ENCODE measurements at regions not wholly inside any gene's neighbourhood (a gene's known extent, or its start where the extent isn't known, plus 50 kb on each side); places are given as distances from the start of the nearest gene placed in this dataset.

- peak; percentile 67 for TF ChIP-seq POLR2AphosphoS5 (IDR thresholded peaks at IDR 0.05)
- TF ChIP-seq CTCF (IDR thresholded peaks at IDR 0.05; ENCODE audit: poor library complexity, severe bottlenecking), result no peak
- no peak for TF ChIP-seq EZH2 (IDR thresholded peaks at IDR 0.05; ENCODE audit: borderline replicate concordance, insufficient read depth, low read length, poor library complexity, severe bottlenecking)
- TF ChIP-seq SMC3 (conservative IDR thresholded peaks at IDR 0.05; ENCODE audit: poor library complexity), result peak; percentile 32
- TF ChIP-seq MXI1 (conservative IDR thresholded peaks at IDR 0.05; ENCODE audit: poor library complexity, severe bottlenecking), result no peak
- TF ChIP-seq EP300 (conservative IDR thresholded peaks at IDR 0.05; ENCODE audit: poor library complexity, severe bottlenecking), result peak; percentile 89
Observed at GRCh38 chr15:87563869-87564268, 692.7 kb downstream of the NTRK3 start.

Measured in neural cell (in vitro differentiated cells).